OCI-LY1 (cell line): ENCODE measurements at regions not wholly inside any gene's neighbourhood (a gene's known extent, or its start where the extent isn't known, plus 50 kb on each side); places are given as distances from the start of the nearest gene placed in this dataset.

ENCODE experiments used
- H2AFZ ChIP-seq: fragments of 200-600 bp; sonication (generic), shearing (Covaris generic); 2 replicates; pipeline ENCODE4 v1.6.0; 2014; ENCODE audit warnings: antibody characterized with exemption, mild to moderate bottlenecking, low read length
- H3F3A ChIP-seq: fragments of 200-600 bp; sonication (generic), shearing (Covaris generic); 2 replicates; pipeline ENCODE4 v1.6.0; 2014; ENCODE audit warnings: mild to moderate bottlenecking, antibody characterized with exemption, low read length, moderate library complexity; ENCODE audit not compliant: insufficient read depth
- H3K27ac ChIP-seq: fragments of 200-600 bp; sonication (generic); 2 replicates; pipeline ENCODE4 v1.5.1; 2014; ENCODE audit warnings: low read length, mixed run types, mild to moderate bottlenecking, low read depth; ENCODE audit not compliant: poor library complexity, severe bottlenecking
- H3K27me3 ChIP-seq: fragments of 200-600 bp; sonication (generic); 2 replicates; pipeline ENCODE4 v1.6.0; 2014; ENCODE audit warnings: antibody characterized with exemption, mild to moderate bottlenecking, low read length, moderate library complexity; ENCODE audit not compliant: insufficient read depth
- H3K36me3 ChIP-seq: fragments of 200-600 bp; sonication (generic); 2 replicates; pipeline ENCODE4 v1.6.1; 2014; ENCODE audit warnings: mild to moderate bottlenecking, antibody characterized with exemption, low read length, moderate library complexity, mixed read lengths; ENCODE audit not compliant: insufficient read depth
- H3K4me1 ChIP-seq: fragments of 200-600 bp; sonication (generic); 2 replicates; pipeline ENCODE4 v1.5.1; 2014; ENCODE audit warnings: mild to moderate bottlenecking, low read length, moderate library complexity; ENCODE audit not compliant: insufficient read depth, severe bottlenecking
- H3K4me2 ChIP-seq: fragments of 200-600 bp; sonication (generic), shearing (Covaris generic); 2 replicates; pipeline ENCODE4 v1.6.1; 2014; ENCODE audit warnings: low read length
- H3K4me3 ChIP-seq: fragments of 200-600 bp; sonication (generic); 2 replicates; pipeline ENCODE4 v1.5.1; 2014; ENCODE audit warnings: low read length, low read depth, mild to moderate bottlenecking, mixed read lengths; ENCODE audit not compliant: poor library complexity, severe bottlenecking
- H3K79me2 ChIP-seq: fragments of 200-600 bp; shearing (Covaris generic); 2 replicates; pipeline ENCODE4 v1.6.1; 2016; ENCODE audit warnings: mixed run types, low read length, mixed read lengths; ENCODE audit not compliant: insufficient read depth
- H3K9ac ChIP-seq: fragments of 200-600 bp; sonication (generic), shearing (Covaris generic); 2 replicates; pipeline ENCODE4 v1.6.1; 2014; ENCODE audit warnings: mild to moderate bottlenecking, low read length, mixed read lengths
- H3K9me2 ChIP-seq: fragments of 200-600 bp; sonication (generic), shearing (Covaris generic); 2 replicates; pipeline ENCODE4 v1.6.1; 2014; ENCODE audit warnings: low read depth, mild to moderate bottlenecking, low read length, mixed read lengths
- H3K9me3 ChIP-seq: fragments of 200-600 bp; shearing (Covaris generic); 2 replicates; pipeline ENCODE4 v1.6.1; 2014; ENCODE audit warnings: low read length, mixed read lengths
- H4K20me1 ChIP-seq: fragments of 200-600 bp; sonication (generic), shearing (Covaris generic); 2 replicates; pipeline ENCODE4 v1.6.0; 2016; ENCODE audit warnings: mild to moderate bottlenecking, low read length; ENCODE audit not compliant: insufficient read depth
- CTCF ChIP-seq: fragments of 200-600 bp; sonication (generic), shearing (Covaris generic); IDR thresholded peaks from 2 replicates; pipeline ENCODE4 v1.5.1; 2017; ENCODE audit warnings: mild to moderate bottlenecking, antibody characterized with exemption, low read length, moderate library complexity, mixed read lengths
- EZH2 ChIP-seq: fragments of 200-600 bp; sonication (generic), shearing (Covaris generic); IDR thresholded peaks from 2 replicates; pipeline ENCODE4 v1.8.0; 2017; ENCODE audit warnings: borderline replicate concordance, mixed run types, mild to moderate bottlenecking, antibody characterized with exemption, low read length, moderate library complexity, mixed read lengths

- Histone ChIP-seq H3F3A (no peaks in the 10 kb centered on the region), H3K4me1 (no peaks in the 10 kb centered on the region), H3K27ac (no peak overlapping the region), H4K20me1 (no peaks in the 10 kb centered on the region), H3K9ac (no peak overlapping the region), H3K27me3 (peaks cover 4% of the 10 kb centered on the region; the same call in 1 of the 2 replicates), H3K4me3 (no peak overlapping the region), H3K9me2 (no peaks in the 10 kb centered on the region), H2AFZ (no peak overlapping the region), H3K9me3 (no peaks in the 10 kb centered on the region), H3K36me3 (no peaks in the 10 kb centered on the region), H3K4me2 (no peak overlapping the region), H3K79me2 (no peaks in the 10 kb centered on the region)
- TF ChIP-seq CTCF (no peak), EZH2 (no peak)
Measured at GRCh38 chr3:194201953-194202666, 66.2 kb downstream of the HES1 start.

- Histone ChIP-seq H2AFZ (no peak overlapping the region), H3K4me3 (no peak overlapping the region), H3K9ac (no peak overlapping the region), H4K20me1 (no peaks in the 10 kb centered on the region), H3K4me1 (no peaks in the 10 kb centered on the region), H3K9me3 (no peaks in the 10 kb centered on the region), H3K27ac (no peak overlapping the region), H3K27me3 (0 out of 2 replicates have a peak, but pooled peaks cover 4% of the 10 kb centered on the region), H3K36me3 (no peaks in the 10 kb centered on the region), H3K9me2 (no peaks in the 10 kb centered on the region), H3F3A (no peaks in the 10 kb centered on the region), H3K79me2 (no peaks in the 10 kb centered on the region), H3K4me2 (no peak overlapping the region)
- no peak for TF ChIP-seq CTCF
- no peak for TF ChIP-seq EZH2
Measured at GRCh38 chr3:194203482-194204041, 67.6 kb downstream of the HES1 start.

GRCh38 chr3:194204042-194204987 lies 68.4 kb downstream of the HES1 start:
- Histone ChIP-seq H3K9ac (no peak overlapping the region), H2AFZ (no peak overlapping the region), H3K79me2 (no peaks in the 10 kb centered on the region), H4K20me1 (no peaks in the 10 kb centered on the region), H3K9me3 (no peaks in the 10 kb centered on the region), H3K27ac (no peak overlapping the region), H3K4me3 (no peak overlapping the region), H3K4me1 (no peaks in the 10 kb centered on the region), H3K36me3 (no peaks in the 10 kb centered on the region), H3F3A (no peaks in the 10 kb centered on the region), H3K4me2 (no peak overlapping the region), H3K9me2 (no peaks in the 10 kb centered on the region), H3K27me3 (0 out of 2 replicates have a peak, but pooled peaks cover 4% of the 10 kb centered on the region)
- TF ChIP-seq CTCF (no peak), EZH2 (no peak)
